H9 (cell line): ENCODE measurements at regions not wholly inside any gene's neighbourhood (a gene's known extent, or its start where the extent isn't known, plus 50 kb on each side); places are given as distances from the start of the nearest gene placed in this dataset.
"Not testable (repeated sequence)": the region's sequence is repeated elsewhere in the genome, so short reads cannot be mapped to it uniquely, and the experiment has no call there.

Experiments used
- DNase-seq: peaks from one replicate; pipeline ENCODE4 v3.0.0-alpha.2; 2017
- H2AFZ ChIP-seq: one replicate; pipeline ENCODE4 v1.6.1; 2013; ENCODE audit warnings: mild to moderate bottlenecking, low read length, control low read depth, moderate library complexity
- H2AK5ac ChIP-seq: 2 replicates; pipeline ENCODE4 v1.6.1; 2013; ENCODE audit warnings: low read length, control low read depth, mixed read lengths; ENCODE audit not compliant: insufficient read length
- H2BK120ac ChIP-seq: one replicate; pipeline ENCODE4 v1.6.1; 2013; ENCODE audit warnings: low read depth, mild to moderate bottlenecking, low read length, control low read depth, inconsistent platforms; ENCODE audit not compliant: poor library complexity, severe bottlenecking
- H2BK12ac ChIP-seq: 2 replicates; pipeline ENCODE4 v1.6.1; 2013; ENCODE audit warnings: low read length, control low read depth, mixed read lengths, low read depth; ENCODE audit not compliant: insufficient read length
- H2BK15ac ChIP-seq: 2 replicates; pipeline ENCODE4 v1.6.1; 2013; ENCODE audit warnings: low read depth, low read length, control low read depth
- H2BK20ac ChIP-seq: one replicate; pipeline ENCODE4 v1.6.1; 2013; ENCODE audit warnings: low read depth, mild to moderate bottlenecking, low read length, control low read depth, inconsistent platforms; ENCODE audit not compliant: poor library complexity, severe bottlenecking
- H2BK5ac ChIP-seq: 2 replicates; pipeline ENCODE4 v1.6.1; 2013; ENCODE audit warnings: low read length, control low read depth, mixed read lengths; ENCODE audit not compliant: insufficient read length
- H3K14ac ChIP-seq: 2 replicates; pipeline ENCODE4 v1.6.1; 2013; ENCODE audit warnings: low read length, control low read depth; ENCODE audit not compliant: insufficient read depth
- H3K18ac ChIP-seq: 2 replicates; pipeline ENCODE4 v1.6.1; 2013; ENCODE audit warnings: low read depth, mild to moderate bottlenecking, mixed read lengths, low read length, control low read depth; ENCODE audit not compliant: insufficient read length
- H3K23ac ChIP-seq: 2 replicates; pipeline ENCODE4 v1.6.1; 2013; ENCODE audit warnings: low read length, control low read depth, mixed read lengths, low read depth; ENCODE audit not compliant: insufficient read length
- H3K23me2 ChIP-seq: 2 replicates; pipeline ENCODE4 v1.6.1; 2013; ENCODE audit warnings: low read depth, mild to moderate bottlenecking, mixed read lengths, low read length, control low read depth; ENCODE audit not compliant: insufficient read length, poor library complexity, severe bottlenecking
- H3K27ac ChIP-seq: 2 replicates; pipeline ENCODE4 v1.5.1; 2013; ENCODE audit warnings: low read length, control low read depth, mixed read lengths, low read depth; ENCODE audit not compliant: insufficient read length
- H3K27me3 ChIP-seq: 2 replicates; pipeline ENCODE4 v1.6.1; 2013; ENCODE audit warnings: low read length, control low read depth, inconsistent platforms; ENCODE audit not compliant: insufficient read depth
- H3K4ac ChIP-seq: 2 replicates; pipeline ENCODE4 v1.6.1; 2013; ENCODE audit warnings: low read depth, mild to moderate bottlenecking, control low read depth, inconsistent platforms, low read length, moderate library complexity
- H3K4me1 ChIP-seq: 2 replicates; pipeline ENCODE4 v1.6.1; 2013; ENCODE audit warnings: low read length, control low read depth, inconsistent platforms; ENCODE audit not compliant: insufficient read depth
- H3K4me2 ChIP-seq: 2 replicates; pipeline ENCODE4 v1.6.1; 2013; ENCODE audit warnings: low read length, control low read depth, mixed read lengths; ENCODE audit not compliant: insufficient read length, insufficient read depth
- H3K56ac ChIP-seq: 2 replicates; pipeline ENCODE4 v1.6.1; 2013; ENCODE audit warnings: low read depth, mild to moderate bottlenecking, mixed read lengths, low read length, control low read depth; ENCODE audit not compliant: insufficient read length
- H3K79me1 ChIP-seq: 2 replicates; pipeline ENCODE4 v1.6.1; 2013; ENCODE audit warnings: low read depth, mild to moderate bottlenecking, moderate library complexity, low read length, control low read depth, inconsistent platforms; ENCODE audit not compliant: insufficient read depth, poor library complexity, severe bottlenecking
- H3K79me2 ChIP-seq: 2 replicates; pipeline ENCODE4 v1.6.1; 2013; ENCODE audit warnings: low read length, control low read depth, inconsistent platforms; ENCODE audit not compliant: insufficient read depth
- H3K9ac ChIP-seq: 2 replicates; pipeline ENCODE4 v1.6.1; 2013; ENCODE audit warnings: low read length, control low read depth, mixed read lengths; ENCODE audit not compliant: insufficient read length; ENCODE audit errors: extremely low read depth
- H3K9me3 ChIP-seq: one replicate; pipeline ENCODE4 v1.6.1; 2013; ENCODE audit warnings: low read depth, low read length, inconsistent platforms; ENCODE audit not compliant: control insufficient read depth
- H3T11ph ChIP-seq: one replicate; pipeline ENCODE4 v1.6.1; 2013; ENCODE audit warnings: mild to moderate bottlenecking, low read length, control low read depth, inconsistent platforms
- H4K20me1 ChIP-seq: one replicate; pipeline ENCODE4 v1.6.1; 2013; ENCODE audit not compliant: control insufficient read depth, insufficient read length, insufficient read depth
- H4K5ac ChIP-seq: 2 replicates; pipeline ENCODE4 v1.6.1; 2013; ENCODE audit warnings: low read depth, mild to moderate bottlenecking, mixed read lengths, low read length, control low read depth; ENCODE audit not compliant: insufficient read length
- H4K8ac ChIP-seq: replicated peaks from 2 replicates; pipeline ENCODE4 v1.6.1; 2013; ENCODE audit warnings: low read length, control low read depth, mixed read lengths, low read depth; ENCODE audit not compliant: insufficient read length
- H4K91ac ChIP-seq: 2 replicates; pipeline ENCODE4 v1.6.1; 2013; ENCODE audit warnings: low read depth, mild to moderate bottlenecking, moderate library complexity, mixed read lengths, low read length, control low read depth; ENCODE audit not compliant: insufficient read length
- H3K27ac Mint-ChIP-seq, 3 experiments: 2 replicates in 2 of 3; 3 replicates in 1 of 3; pipeline ENCODE4 v1.8.0; 2020 to 2021; ENCODE audit warnings: mixed read lengths in 3 of 3, mild to moderate bottlenecking in 1 of 3, moderate library complexity in 1 of 3
- H3K27me3 Mint-ChIP-seq: 2 replicates; pipeline ENCODE4 v1.8.0; 2021; ENCODE audit warnings: low read depth, mild to moderate bottlenecking, moderate library complexity, mixed read lengths
- H3K36me3 Mint-ChIP-seq, 3 experiments: 2 replicates in 2 of 3; 3 replicates in 1 of 3; pipeline ENCODE4 v1.8.0; 2020 to 2021; ENCODE audit warnings: low read depth in 3 of 3, mixed read lengths in 3 of 3; ENCODE audit not compliant: insufficient read depth in 1 of 3
- H3K4me1 Mint-ChIP-seq, 2 experiments: 2 replicates each; pipeline ENCODE4 v1.8.0; 2020; ENCODE audit warnings: mixed read lengths in 2 of 2
- H3K4me3 Mint-ChIP-seq, 2 experiments: 2 replicates in 1 of 2; 3 replicates in 1 of 2; pipeline ENCODE4 v1.8.0; 2020 to 2021; ENCODE audit warnings: mild to moderate bottlenecking in 2 of 2, mixed read lengths in 2 of 2, moderate library complexity in 1 of 2
- H3K9me3 Mint-ChIP-seq, 2 experiments: 2 replicates in 1 of 2; 3 replicates in 1 of 2; pipeline ENCODE4 v1.8.0; 2020; ENCODE audit warnings: mild to moderate bottlenecking in 2 of 2, mixed read lengths in 2 of 2, moderate library complexity in 1 of 2
- WGBS: extraction: QIAGEN DNeasy Blood & Tissue Kit; methylation state at CpG from one replicate; pipeline ENCODE4 v1.1.7; 2013; ENCODE audit warnings: missing lambda C conversion rate, low lambda C conversion rate, mixed read lengths; ENCODE audit not compliant: insufficient read length; ENCODE audit errors: extremely low coverage; 5-methylcytosine and 5-hydroxymethylcytosine counted together
- TF ChIP-seq, protein P1 (sequence below): fragments of 200-600 bp; sonication (generic); conservative IDR thresholded peaks from 3 replicates; pipeline ENCODE4 v1.8.0; 2021; ENCODE audit warnings: antibody characterized with exemption, mild to moderate bottlenecking

DNA sequence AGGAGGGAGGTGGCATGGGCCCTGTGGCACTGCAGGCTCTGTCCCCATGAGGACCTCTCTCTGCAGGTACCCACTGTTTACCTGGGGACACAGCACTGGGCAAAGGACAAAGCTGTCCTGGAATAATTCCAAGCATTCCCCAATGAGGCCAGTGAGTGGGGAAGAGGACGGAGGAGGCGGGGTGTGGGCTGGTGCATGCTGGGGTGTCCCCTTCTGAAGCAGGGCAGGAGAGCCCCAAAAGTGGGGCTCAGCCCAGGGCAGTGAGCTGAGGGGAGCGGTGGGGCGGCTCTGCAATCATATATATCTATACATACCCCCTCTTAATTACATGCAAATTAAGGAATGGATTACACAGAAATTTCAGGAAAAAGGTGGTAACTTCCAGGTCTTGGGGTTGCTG is 315.8 kb downstream of the ADGRD1 start:
- H3K4me3 Mint-ChIP-seq: no peak overlapping the region
- no peak overlapping the region for H3K4ac ChIP-seq

DNA sequence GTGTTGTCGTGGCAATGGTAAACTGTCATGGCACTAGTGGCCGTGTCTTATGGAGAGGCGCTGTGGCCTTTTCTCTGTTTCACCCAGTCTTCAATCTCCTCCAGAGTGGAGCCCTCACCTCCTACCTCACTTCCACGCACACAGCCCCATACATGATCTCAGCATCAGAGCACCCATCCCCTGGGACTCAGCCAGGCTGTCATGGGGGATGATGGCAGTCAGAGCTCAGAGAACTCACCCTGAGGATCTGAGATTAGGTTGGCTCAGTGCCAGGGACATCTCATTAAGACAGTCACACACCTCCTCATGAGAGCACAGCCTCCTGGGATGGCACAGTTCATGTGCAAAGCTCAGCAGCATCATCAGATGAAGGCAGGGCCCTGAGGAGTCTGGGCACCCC is 316.3 kb downstream of the ADGRD1 start:
- H3K27ac Mint-ChIP-seq: peak overlapping the region in 1 of 3 experiments; percentile 16; a peak in 1 of 7 replicates
- H3K79me1 ChIP-seq, H3K9me3 ChIP-seq, H3K4me2 ChIP-seq, H4K5ac ChIP-seq, H4K8ac ChIP-seq, H3K36me3 Mint-ChIP-seq, H3K18ac ChIP-seq, H2AFZ ChIP-seq, H2BK20ac ChIP-seq, H3K56ac ChIP-seq, H3K27me3 Mint-ChIP-seq, DNase-seq, H3K9me3 Mint-ChIP-seq, H3T11ph ChIP-seq, H3K27ac ChIP-seq, H3K4ac ChIP-seq, H2BK15ac ChIP-seq, H2BK5ac ChIP-seq, H3K23ac ChIP-seq, H4K91ac ChIP-seq, H3K9ac ChIP-seq, H4K20me1 ChIP-seq, H3K27me3 ChIP-seq, H3K23me2 ChIP-seq, H3K4me3 Mint-ChIP-seq, H3K14ac ChIP-seq, H2BK12ac ChIP-seq, H2BK120ac ChIP-seq, H3K79me2 ChIP-seq, H2AK5ac ChIP-seq, H3K4me1 ChIP-seq: not testable (repeated sequence)
- H3K4me1 Mint-ChIP-seq: peaks cover 0 to 10% of the 10 kb centered on the region in 2 experiments; a peak in 3 of 4 replicates
- WGBS: no CpG with 5 or more reads among the region's 4 CpGs

More for the DNA sequence above, 315.8 kb downstream of the ADGRD1 start:
- no peak overlapping the region for H2BK12ac ChIP-seq
- H4K91ac ChIP-seq: no peak overlapping the region
- H3K27ac ChIP-seq: no peak overlapping the region
- no peak overlapping the region for H3K14ac ChIP-seq
- no peak for DNase-seq
- H3K23me2 ChIP-seq: no peaks in the 10 kb centered on the region
- no peak overlapping the region for H2BK20ac ChIP-seq
- peak overlapping the region in 1 of 3 experiments; percentile 16; a peak in 1 of 7 replicates for H3K27ac Mint-ChIP-seq
- no peaks in the 10 kb centered on the region for H3K79me1 ChIP-seq
- TF ChIP-seq, protein P1, sequence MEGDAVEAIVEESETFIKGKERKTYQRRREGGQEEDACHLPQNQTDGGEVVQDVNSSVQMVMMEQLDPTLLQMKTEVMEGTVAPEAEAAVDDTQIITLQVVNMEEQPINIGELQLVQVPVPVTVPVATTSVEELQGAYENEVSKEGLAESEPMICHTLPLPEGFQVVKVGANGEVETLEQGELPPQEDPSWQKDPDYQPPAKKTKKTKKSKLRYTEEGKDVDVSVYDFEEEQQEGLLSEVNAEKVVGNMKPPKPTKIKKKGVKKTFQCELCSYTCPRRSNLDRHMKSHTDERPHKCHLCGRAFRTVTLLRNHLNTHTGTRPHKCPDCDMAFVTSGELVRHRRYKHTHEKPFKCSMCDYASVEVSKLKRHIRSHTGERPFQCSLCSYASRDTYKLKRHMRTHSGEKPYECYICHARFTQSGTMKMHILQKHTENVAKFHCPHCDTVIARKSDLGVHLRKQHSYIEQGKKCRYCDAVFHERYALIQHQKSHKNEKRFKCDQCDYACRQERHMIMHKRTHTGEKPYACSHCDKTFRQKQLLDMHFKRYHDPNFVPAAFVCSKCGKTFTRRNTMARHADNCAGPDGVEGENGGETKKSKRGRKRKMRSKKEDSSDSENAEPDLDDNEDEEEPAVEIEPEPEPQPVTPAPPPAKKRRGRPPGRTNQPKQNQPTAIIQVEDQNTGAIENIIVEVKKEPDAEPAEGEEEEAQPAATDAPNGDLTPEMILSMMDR: no peak
- H3K4me1 Mint-ChIP-seq: peaks cover 4 to 14% of the 10 kb centered on the region in 2 experiments; a peak in 3 of 4 replicates
- H3K4me1 ChIP-seq: no peaks in the 10 kb centered on the region
- peaks cover 0 to 2% (median 0%) of the 10 kb centered on the region in 3 experiments; a peak in 1 of 7 replicates for H3K36me3 Mint-ChIP-seq
- no peaks in the 10 kb centered on the region for H3K79me2 ChIP-seq
- no peak overlapping the region for H4K8ac ChIP-seq
- no peak overlapping the region for H2BK120ac ChIP-seq
- no peak overlapping the region for H3K18ac ChIP-seq
- H2AK5ac ChIP-seq: no peak overlapping the region
- no peaks in the 10 kb centered on the region for H3K9me3 ChIP-seq
- no peak overlapping the region for H2BK5ac ChIP-seq
- H3T11ph ChIP-seq: no peak overlapping the region
- H3K27me3 ChIP-seq: no peaks in the 10 kb centered on the region
- H3K23ac ChIP-seq: no peak overlapping the region
- no peak overlapping the region for H2AFZ ChIP-seq
- H2BK15ac ChIP-seq: no peak overlapping the region
- H3K9ac ChIP-seq: no peak overlapping the region
- peaks cover 3% of the 10 kb centered on the region; the same call in 1 of the 2 replicates for H3K27me3 Mint-ChIP-seq
- no peak overlapping the region for H4K5ac ChIP-seq
- WGBS: no CpG with 5 or more reads among the region's 4 CpGs
- no peaks in the 10 kb centered on the region for H3K9me3 Mint-ChIP-seq
- H4K20me1 ChIP-seq: no peaks in the 10 kb centered on the region
- no peak overlapping the region for H3K56ac ChIP-seq
- H3K4me2 ChIP-seq: no peak overlapping the region
